Osteoblast (primary cell): ENCODE measurements at regions not wholly inside any gene's neighbourhood (a gene's known extent, or its start where the extent isn't known, plus 50 kb on each side); places are given as distances from the start of the nearest gene placed in this dataset.

Source experiments
- DNase-seq: peaks from one replicate; pipeline ENCODE4 v3.0.0; 2011; ENCODE audit warnings: low spot score, mixed read lengths; ENCODE audit not compliant: insufficient read length; ENCODE audit errors: missing footprints
- H2AFZ ChIP-seq: 2 replicates; pipeline ENCODE4 v1.6.0; 2011; ENCODE audit warnings: mild to moderate bottlenecking, low read length
- H3K27ac ChIP-seq: 2 replicates; pipeline ENCODE4 v1.5.1; 2011; ENCODE audit warnings: mild to moderate bottlenecking, low read depth, low read length, moderate library complexity
- H3K27me3 ChIP-seq: 2 replicates; pipeline ENCODE4 v1.6.0; 2012; ENCODE audit warnings: mild to moderate bottlenecking, control low read depth, inconsistent platforms, low read length, moderate library complexity; ENCODE audit not compliant: insufficient read depth
- H3K36me3 ChIP-seq: 2 replicates; pipeline ENCODE4 v1.5.1; 2011; ENCODE audit warnings: mild to moderate bottlenecking, low read length, control low read depth, moderate library complexity; ENCODE audit not compliant: insufficient read depth
- H3K4me1 ChIP-seq: 2 replicates; pipeline ENCODE4 v1.5.1; 2011; ENCODE audit warnings: mild to moderate bottlenecking, low read length, control low read depth, moderate library complexity; ENCODE audit not compliant: insufficient read depth
- H3K4me2 ChIP-seq: 2 replicates; pipeline ENCODE4 v1.6.0; 2011; ENCODE audit warnings: mild to moderate bottlenecking, low read length; ENCODE audit not compliant: insufficient read depth
- H3K4me3 ChIP-seq: fragments of 200-600 bp; sonication (generic); 3 replicates; pipeline ENCODE4 v1.5.1; 2012; ENCODE audit warnings: mild to moderate bottlenecking, low read length, inconsistent platforms; ENCODE audit not compliant: insufficient read depth
- H3K79me2 ChIP-seq: 2 replicates; pipeline ENCODE4 v1.6.0; 2012; ENCODE audit warnings: mild to moderate bottlenecking, low read length, control low read depth, inconsistent platforms; ENCODE audit not compliant: insufficient read depth
- H3K9me3 ChIP-seq: 2 replicates; pipeline ENCODE4 v1.5.1; 2011; ENCODE audit warnings: low read depth, low read length, control low read depth
- H4K20me1 ChIP-seq: 2 replicates; pipeline ENCODE4 v1.6.0; 2012; ENCODE audit warnings: mild to moderate bottlenecking, low read length, control low read depth; ENCODE audit not compliant: insufficient read depth
- CTCF ChIP-seq: IDR thresholded peaks from 2 replicates; pipeline ENCODE4 v1.5.1; 2011; ENCODE audit warnings: mild to moderate bottlenecking, low read depth, low read length, moderate library complexity; ENCODE audit errors: extremely low read depth

GRCh38 chr5:155831491-155831890 lies 495.5 kb upstream of the SGCD start:
- Histone ChIP-seq H3K4me2 (no peak overlapping the region), H2AFZ (no peak overlapping the region), H3K79me2 (no peaks in the 10 kb centered on the region), H4K20me1 (no peaks in the 10 kb centered on the region), H3K4me1 (no peaks in the 10 kb centered on the region), H3K27ac (no peak overlapping the region), H3K27me3 (no peaks in the 10 kb centered on the region), H3K4me3 (no peak overlapping the region), H3K36me3 (no peaks in the 10 kb centered on the region), H3K9me3 (no peaks in the 10 kb centered on the region)
- TF ChIP-seq CTCF, result no peak
- no peak for DNase-seq

- H4K20me1 ChIP-seq, result no peaks in the 10 kb centered on the region
- no peaks in the 10 kb centered on the region for H3K9me3 ChIP-seq
- H3K4me3 ChIP-seq, result no peak overlapping the region
- no peak overlapping the region for H3K4me2 ChIP-seq
- H3K36me3 ChIP-seq, result no peaks in the 10 kb centered on the region
- H3K27ac ChIP-seq, result no peak overlapping the region
- H3K27me3 ChIP-seq, result no peaks in the 10 kb centered on the region
- H3K4me1 ChIP-seq, result no peaks in the 10 kb centered on the region
- no peak overlapping the region for H2AFZ ChIP-seq
- peak; percentile 35 for TF ChIP-seq CTCF
- H3K79me2 ChIP-seq, result no peaks in the 10 kb centered on the region
- no peak for DNase-seq
These were observed 493.7 kb upstream of the SGCD start for GRCh38 chr5:155833287-155833686.

- Histone ChIP-seq H3K4me1 (no peaks in the 10 kb centered on the region), H3K4me2 (no peak overlapping the region), H3K9me3 (no peaks in the 10 kb centered on the region), H3K79me2 (no peaks in the 10 kb centered on the region), H3K27me3 (no peaks in the 10 kb centered on the region), H2AFZ (no peak overlapping the region), H3K27ac (no peak overlapping the region), H4K20me1 (no peaks in the 10 kb centered on the region), H3K4me3 (no peak overlapping the region), H3K36me3 (no peaks in the 10 kb centered on the region)
- DNase-seq, result no peak
- no peak for TF ChIP-seq CTCF
These were observed 492.5 kb upstream of the SGCD start for GRCh38 chr5:155834271-155834975.

GRCh38 chr5:155836089-155836803 lies 490.7 kb upstream of the SGCD start:
- TF ChIP-seq CTCF, result no peak
- H3K4me2 ChIP-seq, result no peak overlapping the region
- no peak overlapping the region for H3K27ac ChIP-seq
- H3K4me1 ChIP-seq, result no peaks in the 10 kb centered on the region
- no peak for DNase-seq
- H2AFZ ChIP-seq, result no peak overlapping the region
- no peaks in the 10 kb centered on the region for H4K20me1 ChIP-seq
- no peaks in the 10 kb centered on the region for H3K36me3 ChIP-seq
- no peaks in the 10 kb centered on the region for H3K27me3 ChIP-seq
- no peaks in the 10 kb centered on the region for H3K79me2 ChIP-seq
- no peak overlapping the region for H3K4me3 ChIP-seq
- H3K9me3 ChIP-seq, result no peaks in the 10 kb centered on the region
